Omental fat pad (tissue), 3 donors: ENCODE measurements at regions not wholly inside any gene's neighbourhood (a gene's known extent, or its start where the extent isn't known, plus 50 kb on each side); places are given as distances from the start of the nearest gene placed in this dataset.

ENCODE experiments used
- ATAC-seq: fragments of 150-250 bp; one replicate; pipeline ENCODE4 v1.9.1; 2016; ENCODE audit warnings: mild to moderate bottlenecking, moderate library complexity; ENCODE audit not compliant: low FRiP score
- DNase-seq: peaks from one replicate; pipeline ENCODE4 v3.0.0-alpha.2; 2019; ENCODE audit warnings: low spot score
- CTCF ChIP-seq, 3 donors: fragments of 450-650 bp; IDR thresholded peaks; one replicate each; pipeline ENCODE4 v1.5.1; 2016 to 2017; ENCODE audit warnings: antibody characterized with exemption in 3 of 3, mild to moderate bottlenecking in 3 of 3, moderate library complexity in 2 of 3

- ATAC-seq: no peak
- no peak for TF ChIP-seq CTCF (IDR thresholded peaks at IDR 0.05)
- no peak for DNase-seq
Measured at GRCh38 chr9:87336407-87336806, 161.3 kb upstream of the DAPK1 start.

GRCh38 chr9:87336914-87337333 is 160.7 kb upstream of the DAPK1 start:
- ATAC-seq (peak; percentile 74), DNase-seq (no peak)
- TF ChIP-seq CTCF (IDR thresholded peaks at IDR 0.05): no peak

- ATAC-seq (peak; percentile 75), DNase-seq (no peak)
- no peak for TF ChIP-seq CTCF (IDR thresholded peaks at IDR 0.05)
Measured at GRCh38 chr9:87337335-87338087, 160.2 kb upstream of the DAPK1 start.

- ATAC-seq (no peak), DNase-seq (no peak)
- no peak for TF ChIP-seq CTCF (IDR thresholded peaks at IDR 0.05)
Measured at GRCh38 chr9:87338088-87338989, 159.3 kb upstream of the DAPK1 start.

DNA sequence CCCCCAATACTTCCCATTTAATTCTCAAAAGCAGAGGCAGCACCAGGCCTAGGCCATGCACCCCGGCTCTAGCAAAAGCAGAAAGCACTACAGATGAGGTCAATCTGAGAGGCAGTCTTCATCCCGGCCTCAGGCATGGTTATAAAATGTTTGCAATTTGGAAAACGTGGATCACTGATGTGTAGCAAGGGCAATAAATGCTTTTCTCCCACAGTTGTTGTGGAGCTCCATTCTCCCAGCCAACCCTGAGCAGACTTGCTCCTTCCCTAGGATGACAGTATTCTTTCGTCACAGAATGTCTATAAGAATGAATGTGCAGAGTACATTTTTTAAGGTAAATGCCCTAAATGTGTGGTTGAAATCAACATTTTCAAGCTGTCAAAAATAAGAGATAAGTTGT is 157.3 kb upstream of the DAPK1 start:
- DNase-seq (no peak), ATAC-seq (no peak)
- TF ChIP-seq CTCF (IDR thresholded peaks at IDR 0.05): no peak

GRCh38 chr9:87342743-87343142 is 154.9 kb upstream of the DAPK1 start:
- TF ChIP-seq CTCF (IDR thresholded peaks at IDR 0.05): no peak
- ATAC-seq: peak; percentile 64
- DNase-seq: no peak
